ENCODE measurements at regions not wholly inside any gene's neighbourhood (a gene's known extent, or its start where the extent isn't known, plus 50 kb on each side); places are given as distances from the start of the nearest gene placed in this dataset.

DNA sequence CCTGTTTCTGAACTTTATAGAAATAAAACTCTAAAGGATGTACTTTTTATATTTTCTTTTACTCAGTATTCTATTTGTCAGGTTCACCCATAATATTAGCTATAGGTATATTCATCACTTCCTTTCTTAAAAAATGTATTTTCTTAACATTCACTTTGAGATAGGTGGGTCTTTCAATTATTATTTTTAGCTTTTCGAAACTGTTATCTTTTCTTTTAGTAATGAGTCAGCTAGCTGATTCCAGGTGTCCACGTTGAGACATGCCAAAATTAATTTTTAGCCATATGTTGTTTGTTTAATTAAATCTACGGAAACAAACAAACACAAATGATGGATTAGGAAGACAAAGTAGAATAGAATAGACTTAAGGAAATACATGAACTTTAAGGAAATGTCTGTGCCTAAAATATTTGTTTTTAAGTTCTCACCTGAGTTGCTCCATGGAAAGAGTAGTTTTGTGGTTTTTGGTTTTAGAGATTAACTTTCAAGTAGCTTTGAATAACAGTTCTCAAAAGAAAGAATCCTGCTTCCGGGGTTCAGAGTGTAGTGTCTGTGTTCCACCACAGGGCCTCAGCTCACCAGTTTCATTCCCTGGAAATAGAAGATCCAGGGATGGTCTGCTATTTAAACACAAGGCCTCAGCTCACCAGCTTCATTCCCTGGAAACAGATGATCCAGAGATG, 435.0 kb downstream of the HAO1 start:
- no peak for DNase-seq (ENCODE audit: low read depth in 3 of 3)

GRCh38 chr20:7505835-7506221, 434.4 kb downstream of the HAO1 start:
- no peak for DNase-seq (ENCODE audit: low read depth in 3 of 3)

GRCh38 chr20:7516621-7517111, 423.6 kb downstream of the HAO1 start:
- no peak for DNase-seq (ENCODE audit: low read depth in 3 of 3)

- no peak for DNase-seq (ENCODE audit: low read depth in 3 of 3)
Measured at GRCh38 chr20:7520361-7520760, 419.9 kb downstream of the HAO1 start.

- no peak for DNase-seq (ENCODE audit: low read depth in 3 of 3)
Measured at GRCh38 chr20:7523288-7523687, 417.0 kb downstream of the HAO1 start.

DNA sequence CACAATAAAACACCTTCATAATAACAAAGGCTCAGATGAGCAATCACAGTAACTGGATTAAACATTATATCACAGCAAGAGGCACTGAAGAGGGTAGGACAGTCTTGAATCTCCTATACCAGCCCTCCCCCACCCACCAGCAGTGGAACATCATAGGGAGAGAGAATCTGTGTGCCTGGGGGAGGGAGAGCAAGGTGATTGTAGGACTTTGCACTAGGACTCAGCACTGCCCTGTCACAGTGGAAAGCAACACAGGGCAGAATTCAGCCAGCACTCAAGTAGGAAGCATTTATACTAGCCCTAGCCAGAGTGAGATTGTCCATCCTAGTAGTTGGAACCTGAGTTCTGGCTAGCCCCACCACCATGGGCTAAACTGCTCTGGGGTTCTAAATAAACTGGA, 400.2 kb downstream of the HAO1 start:
- no peak for DNase-seq (ENCODE audit: low read depth in 3 of 3)

DNA sequence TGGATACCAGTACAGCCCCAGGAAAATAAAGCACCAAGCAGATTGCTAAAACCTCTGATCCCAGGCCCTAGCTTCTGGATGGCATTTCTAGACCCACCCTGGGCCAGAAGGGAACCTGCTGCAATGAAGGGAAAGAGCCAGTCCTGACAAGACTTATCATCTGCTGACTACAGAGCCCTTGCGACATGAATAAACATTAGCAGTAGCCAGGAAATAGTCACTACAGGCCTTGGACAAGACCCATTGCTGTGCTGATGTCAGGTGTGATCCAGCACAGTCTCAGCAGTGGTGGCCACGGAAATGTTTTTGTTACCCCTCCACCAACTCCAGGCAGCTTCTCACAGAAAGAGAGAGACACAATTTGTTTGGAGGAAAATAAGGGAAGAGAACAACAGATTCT, 399.3 kb downstream of the HAO1 start:
- no peak for DNase-seq (ENCODE audit: low read depth in 3 of 3)

- DNase-seq (ENCODE audit: low read depth in 3 of 3): no peak
Measured at GRCh38 chr20:7571101-7571500, 369.2 kb downstream of the HAO1 start.

- DNase-seq (ENCODE audit: low read depth in 3 of 3): no peak
Measured at GRCh38 chr20:7571521-7572055, 368.7 kb downstream of the HAO1 start.

DNA sequence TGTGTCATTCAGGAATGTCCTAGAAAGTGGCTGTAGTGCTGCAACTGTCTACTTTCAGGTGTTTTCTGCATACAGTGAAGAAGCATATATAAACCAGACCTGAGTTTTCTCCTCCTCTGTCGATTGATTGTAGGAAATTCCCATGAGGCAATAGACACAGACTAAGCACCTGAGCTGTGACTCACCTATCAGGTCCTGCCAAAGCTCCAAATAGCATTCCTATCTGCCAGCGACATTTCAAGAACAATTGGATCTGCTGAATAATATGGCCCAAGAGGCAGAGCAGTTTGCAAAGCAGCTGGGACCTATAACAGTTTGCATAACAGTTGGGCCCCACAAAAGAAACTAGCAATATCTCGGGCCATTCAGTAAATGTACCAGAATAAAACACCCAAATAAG, 360.4 kb downstream of the HAO1 start:
- DNase-seq (ENCODE audit: low read depth in 3 of 3): no peak

- no peak for DNase-seq (ENCODE audit: low read depth in 3 of 3)
Measured at GRCh38 chr20:7585126-7585679, 355.1 kb downstream of the HAO1 start.

DNA sequence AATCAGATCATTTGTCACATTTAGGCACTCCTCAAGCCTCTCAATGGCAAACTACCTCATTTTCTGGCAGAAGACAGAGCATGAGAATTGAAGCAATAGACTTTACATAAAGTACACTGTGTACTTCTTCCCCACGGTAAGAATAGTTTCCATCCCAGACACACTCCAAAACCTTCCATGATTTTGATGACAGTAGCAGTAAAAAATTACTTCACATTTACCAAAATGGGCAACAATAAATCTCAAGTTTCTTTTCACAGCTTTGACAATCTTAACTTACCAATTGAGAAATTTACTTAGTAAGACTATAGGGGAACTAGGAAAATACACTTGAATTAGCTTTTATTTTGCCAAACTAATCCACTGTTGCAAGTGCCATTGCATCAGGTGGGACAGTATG, 353.8 kb downstream of the HAO1 start:
- DNase-seq (ENCODE audit: low read depth in 3 of 3): no peak

GRCh38 chr20:7589164-7589563, 351.1 kb downstream of the HAO1 start:
- no peak for DNase-seq (ENCODE audit: low read depth in 3 of 3)

DNA sequence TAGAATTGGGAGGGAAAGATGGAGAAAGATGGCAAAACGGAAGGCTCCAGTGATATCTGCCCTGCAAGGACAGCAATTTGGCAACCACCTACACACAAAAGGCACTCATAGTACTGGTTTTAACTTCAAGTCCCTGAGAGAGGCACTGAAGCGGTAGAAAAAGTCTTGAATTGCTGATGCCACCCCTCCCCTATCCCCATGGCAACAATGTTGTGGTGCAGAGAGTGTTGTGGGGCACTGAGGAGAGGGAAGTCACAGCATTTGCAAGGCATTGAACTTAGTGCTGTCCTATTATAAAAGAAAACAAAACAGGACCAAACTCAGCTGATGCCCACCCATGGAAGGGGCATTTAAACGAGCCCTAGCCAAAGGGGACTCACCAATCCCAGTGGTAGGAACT, 343.7 kb downstream of the HAO1 start:
- DNase-seq (ENCODE audit: low read depth in 3 of 3): no peak

GRCh38 chr20:7601431-7601830, 338.8 kb downstream of the HAO1 start:
- no peak for DNase-seq (ENCODE audit: low read depth in 3 of 3)

- no peak for DNase-seq (ENCODE audit: low read depth in 3 of 3)
Measured at GRCh38 chr20:7606941-7607340, 333.3 kb downstream of the HAO1 start.

- no peak for DNase-seq (ENCODE audit: low read depth in 3 of 3)
Measured at GRCh38 chr20:7608250-7608649, 332.0 kb downstream of the HAO1 start.

DNA sequence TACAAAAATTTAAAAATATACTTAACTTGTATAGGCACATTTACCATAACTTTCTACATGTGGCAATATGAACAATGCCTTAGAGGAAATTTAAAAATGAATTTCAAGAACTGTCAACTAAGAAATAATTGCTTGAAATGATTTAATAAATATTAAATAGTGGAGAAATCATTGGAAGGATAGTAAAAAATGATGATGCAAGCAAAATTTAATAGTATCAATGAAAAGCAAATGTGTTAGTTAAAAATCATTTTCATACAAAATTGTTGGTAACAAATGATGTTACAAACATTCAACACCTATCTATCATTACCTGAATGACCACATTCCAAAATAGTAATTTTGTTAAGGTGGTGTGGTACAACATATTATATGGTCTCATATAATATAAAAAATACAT, 331.0 kb downstream of the HAO1 start:
- no peak for DNase-seq (ENCODE audit: low read depth in 3 of 3)

- no peak for DNase-seq (ENCODE audit: low read depth in 3 of 3)
Measured at GRCh38 chr20:7610681-7611080, 329.6 kb downstream of the HAO1 start.

GRCh38 chr20:7617797-7618196, 322.5 kb downstream of the HAO1 start:
- no peak for DNase-seq (ENCODE audit: low read depth in 3 of 3)

DNA sequence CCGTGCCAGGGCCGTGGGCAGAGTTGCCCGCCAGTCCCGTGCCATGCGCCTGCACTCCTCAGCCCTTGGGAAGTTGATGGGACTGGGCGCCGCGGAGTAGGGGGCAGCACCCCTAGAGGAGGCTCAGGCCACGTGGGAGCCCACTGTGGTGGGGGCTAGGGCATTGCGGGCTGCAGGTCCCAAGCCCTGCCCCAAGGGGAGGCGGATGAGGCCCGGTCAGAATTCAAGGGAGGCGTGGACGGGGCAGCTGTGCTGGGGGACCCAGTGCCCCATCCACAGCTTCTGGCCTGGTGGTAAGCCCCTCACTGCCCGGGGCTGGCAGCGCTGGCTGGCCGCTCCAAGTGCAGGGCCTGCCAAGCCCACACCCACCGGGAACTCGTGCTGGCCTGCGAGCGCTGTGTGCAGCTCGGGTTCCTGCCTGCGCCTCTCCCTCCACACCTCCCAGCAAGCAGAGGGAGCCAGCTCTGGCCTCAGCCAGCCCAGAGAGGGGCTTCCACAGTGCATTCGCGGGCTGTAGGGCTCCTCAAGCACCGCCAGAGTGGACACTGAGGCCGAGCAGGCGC, 317.8 kb downstream of the HAO1 start:
- DNase-seq (ENCODE audit: low read depth in 3 of 3): no peak

GRCh38 chr20:7624886-7625285, 315.4 kb downstream of the HAO1 start:
- no peak for DNase-seq (ENCODE audit: low read depth in 3 of 3)

Data from stimulated activated CD4-positive, alpha-beta T cell treated with anti-CD3 and anti-CD28 coated beads, TNF-alpha, amount 100 ng/mL, for 24 hours (primary cell).